ENCODE measurements at regions not wholly inside any gene's neighbourhood (a gene's known extent, or its start where the extent isn't known, plus 50 kb on each side); places are given as distances from the start of the nearest gene placed in this dataset.

GRCh38 chr6:125671323-125671722, 78.1 kb upstream of the HEY2 start:
- Mint-ChIP-seq H3K4me1 (ENCODE audit: low read depth, unreplicated experiment) (peaks cover 6% of the 10 kb centered on the region), H3K4me3 (ENCODE audit: unreplicated experiment) (no peak overlapping the region), H3K27me3 (ENCODE audit: unreplicated experiment) (no peaks in the 10 kb centered on the region), H3K36me3 (ENCODE audit: unreplicated experiment) (no peaks in the 10 kb centered on the region), H3K27ac (ENCODE audit: unreplicated experiment) (no peak overlapping the region), H3K9me3 (ENCODE audit: unreplicated experiment) (no peaks in the 10 kb centered on the region)
- TF ChIP-seq CTCF (IDR thresholded peaks at IDR 0.05; ENCODE audit: partially characterized antibody, unreplicated experiment) = no peak
- no peak for DNase-seq

GRCh38 chr6:125674230-125674629, 75.2 kb upstream of the HEY2 start:
- no peak for DNase-seq
- TF ChIP-seq CTCF (IDR thresholded peaks at IDR 0.05; ENCODE audit: partially characterized antibody, unreplicated experiment) = no peak
- H3K9me3 Mint-ChIP-seq (ENCODE audit: unreplicated experiment) = no peaks in the 10 kb centered on the region
- no peaks in the 10 kb centered on the region for H3K36me3 Mint-ChIP-seq (ENCODE audit: unreplicated experiment)
- H3K4me3 Mint-ChIP-seq (ENCODE audit: unreplicated experiment) = no peak overlapping the region
- no peak overlapping the region for H3K27ac Mint-ChIP-seq (ENCODE audit: unreplicated experiment)
- no peaks in the 10 kb centered on the region for H3K27me3 Mint-ChIP-seq (ENCODE audit: unreplicated experiment)
- peaks cover 13% of the 10 kb centered on the region for H3K4me1 Mint-ChIP-seq (ENCODE audit: low read depth, unreplicated experiment)

- Mint-ChIP-seq H3K36me3 (ENCODE audit: unreplicated experiment) (no peaks in the 10 kb centered on the region), H3K4me1 (ENCODE audit: low read depth, unreplicated experiment) (peaks cover 11% of the 10 kb centered on the region), H3K4me3 (ENCODE audit: unreplicated experiment) (no peak overlapping the region), H3K9me3 (ENCODE audit: unreplicated experiment) (no peaks in the 10 kb centered on the region), H3K27me3 (ENCODE audit: unreplicated experiment) (no peaks in the 10 kb centered on the region), H3K27ac (ENCODE audit: unreplicated experiment) (no peak overlapping the region)
- TF ChIP-seq CTCF (IDR thresholded peaks at IDR 0.05; ENCODE audit: partially characterized antibody, unreplicated experiment) = no peak
- no peak for DNase-seq
These were observed 70.8 kb upstream of the HEY2 start for GRCh38 chr6:125678601-125679000.

- no peak for TF ChIP-seq CTCF (IDR thresholded peaks at IDR 0.05; ENCODE audit: partially characterized antibody, unreplicated experiment)
- H3K4me1 Mint-ChIP-seq (ENCODE audit: low read depth, unreplicated experiment) = peaks cover 11% of the 10 kb centered on the region
- H3K27ac Mint-ChIP-seq (ENCODE audit: unreplicated experiment) = no peak overlapping the region
- no peaks in the 10 kb centered on the region for H3K36me3 Mint-ChIP-seq (ENCODE audit: unreplicated experiment)
- H3K9me3 Mint-ChIP-seq (ENCODE audit: unreplicated experiment) = no peaks in the 10 kb centered on the region
- H3K27me3 Mint-ChIP-seq (ENCODE audit: unreplicated experiment) = no peaks in the 10 kb centered on the region
- no peak for DNase-seq
- H3K4me3 Mint-ChIP-seq (ENCODE audit: unreplicated experiment) = no peak overlapping the region
These were observed 70.3 kb upstream of the HEY2 start for GRCh38 chr6:125679128-125679527.

- Mint-ChIP-seq H3K9me3 (ENCODE audit: unreplicated experiment) (no peaks in the 10 kb centered on the region), H3K27ac (ENCODE audit: unreplicated experiment) (no peak overlapping the region), H3K4me3 (ENCODE audit: unreplicated experiment) (no peak overlapping the region), H3K36me3 (ENCODE audit: unreplicated experiment) (no peaks in the 10 kb centered on the region), H3K4me1 (ENCODE audit: low read depth, unreplicated experiment) (peaks cover 11% of the 10 kb centered on the region), H3K27me3 (ENCODE audit: unreplicated experiment) (no peaks in the 10 kb centered on the region)
- no peak for DNase-seq
- TF ChIP-seq CTCF (IDR thresholded peaks at IDR 0.05; ENCODE audit: partially characterized antibody, unreplicated experiment) = no peak
These were observed 69.8 kb upstream of the HEY2 start for GRCh38 chr6:125679651-125680050.
